ENCODE measurements at regions not wholly inside any gene's neighbourhood (a gene's known extent, or its start where the extent isn't known, plus 50 kb on each side); places are given as distances from the start of the nearest gene placed in this dataset.

GRCh38 chr13:64723724-64724123 is 2506.4 kb downstream of the PCDH9 start:
- H3K4me3 ChIP-seq (ENCODE audit: low read depth, low read length), result no peak overlapping the region
- FAIRE-seq (peak; percentile 58), DNase-seq (ENCODE audit: low read depth) (peak; percentile 90)

GRCh38 chr13:64718116-64718515 is 2512.0 kb downstream of the PCDH9 start:
- H3K4me3 ChIP-seq (ENCODE audit: low read depth, low read length), result no peak overlapping the region
- DNase-seq (ENCODE audit: low read depth) (no peak), FAIRE-seq (no peak)
- no peaks in the 10 kb centered on the region for H3K36me3 ChIP-seq (ENCODE audit: control insufficient read depth, insufficient read depth, low read length)
- TF ChIP-seq, protein P1, sequence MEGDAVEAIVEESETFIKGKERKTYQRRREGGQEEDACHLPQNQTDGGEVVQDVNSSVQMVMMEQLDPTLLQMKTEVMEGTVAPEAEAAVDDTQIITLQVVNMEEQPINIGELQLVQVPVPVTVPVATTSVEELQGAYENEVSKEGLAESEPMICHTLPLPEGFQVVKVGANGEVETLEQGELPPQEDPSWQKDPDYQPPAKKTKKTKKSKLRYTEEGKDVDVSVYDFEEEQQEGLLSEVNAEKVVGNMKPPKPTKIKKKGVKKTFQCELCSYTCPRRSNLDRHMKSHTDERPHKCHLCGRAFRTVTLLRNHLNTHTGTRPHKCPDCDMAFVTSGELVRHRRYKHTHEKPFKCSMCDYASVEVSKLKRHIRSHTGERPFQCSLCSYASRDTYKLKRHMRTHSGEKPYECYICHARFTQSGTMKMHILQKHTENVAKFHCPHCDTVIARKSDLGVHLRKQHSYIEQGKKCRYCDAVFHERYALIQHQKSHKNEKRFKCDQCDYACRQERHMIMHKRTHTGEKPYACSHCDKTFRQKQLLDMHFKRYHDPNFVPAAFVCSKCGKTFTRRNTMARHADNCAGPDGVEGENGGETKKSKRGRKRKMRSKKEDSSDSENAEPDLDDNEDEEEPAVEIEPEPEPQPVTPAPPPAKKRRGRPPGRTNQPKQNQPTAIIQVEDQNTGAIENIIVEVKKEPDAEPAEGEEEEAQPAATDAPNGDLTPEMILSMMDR (IDR thresholded peaks at IDR 0.05; ENCODE audit: insufficient read depth, low read length, severe bottlenecking), result no peak
- no peaks in the 10 kb centered on the region for H3K27me3 ChIP-seq (ENCODE audit: control insufficient read depth, insufficient read depth, low read length)

More at GRCh38 chr13:64723724-64724123, 2506.4 kb downstream of the PCDH9 start:
- H3K27me3 ChIP-seq (ENCODE audit: control insufficient read depth, insufficient read depth, low read length), result no peaks in the 10 kb centered on the region
- no peaks in the 10 kb centered on the region for H3K36me3 ChIP-seq (ENCODE audit: control insufficient read depth, insufficient read depth, low read length)
- TF ChIP-seq, protein P1 (IDR thresholded peaks at IDR 0.05; ENCODE audit: insufficient read depth, low read length, severe bottlenecking), result no peak

- no peak overlapping the region for H3K4me3 ChIP-seq (ENCODE audit: low read depth, low read length)
- TF ChIP-seq, protein P1 (IDR thresholded peaks at IDR 0.05; ENCODE audit: insufficient read depth, low read length, severe bottlenecking), result no peak
- no peaks in the 10 kb centered on the region for H3K27me3 ChIP-seq (ENCODE audit: control insufficient read depth, insufficient read depth, low read length)
- H3K36me3 ChIP-seq (ENCODE audit: control insufficient read depth, insufficient read depth, low read length), result no peaks in the 10 kb centered on the region
- no peak for FAIRE-seq
- DNase-seq (ENCODE audit: low read depth), result no peak
These were observed 2513.2 kb downstream of the PCDH9 start for GRCh38 chr13:64716936-64717335.

DNA sequence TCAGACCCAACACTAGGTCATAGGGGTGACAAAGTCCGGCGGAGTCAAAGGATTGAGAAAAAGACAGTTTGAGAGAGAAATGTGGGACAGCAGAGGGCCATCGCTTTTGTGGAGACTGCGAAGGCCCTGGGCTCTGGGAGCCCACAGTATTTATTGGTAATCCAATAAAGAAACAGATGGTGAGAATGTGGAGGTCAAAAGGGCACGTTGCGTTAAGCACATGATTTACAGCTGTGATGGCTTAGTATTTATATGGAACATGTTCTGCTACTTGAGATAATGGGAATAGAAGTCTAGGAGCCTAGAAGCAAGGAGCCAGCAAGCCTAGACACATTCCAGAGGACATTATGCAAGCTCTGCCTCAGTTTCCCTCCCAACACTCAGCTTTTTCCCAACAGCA is 2521.1 kb downstream of the PCDH9 start:
- Histone ChIP-seq H3K4me3 (ENCODE audit: low read depth, low read length) (no peak overlapping the region), H3K27me3 (ENCODE audit: control insufficient read depth, insufficient read depth, low read length) (no peaks in the 10 kb centered on the region), H3K36me3 (ENCODE audit: control insufficient read depth, insufficient read depth, low read length) (no peaks in the 10 kb centered on the region)
- TF ChIP-seq, protein P1 (IDR thresholded peaks at IDR 0.05; ENCODE audit: insufficient read depth, low read length, severe bottlenecking), result no peak
- no peak for FAIRE-seq
- DNase-seq (ENCODE audit: low read depth), result no peak

- H3K4me3 ChIP-seq (ENCODE audit: low read depth, low read length), result no peak overlapping the region
- TF ChIP-seq, protein P1 (IDR thresholded peaks at IDR 0.05; ENCODE audit: insufficient read depth, low read length, severe bottlenecking), result no peak
- H3K27me3 ChIP-seq (ENCODE audit: control insufficient read depth, insufficient read depth, low read length), result no peaks in the 10 kb centered on the region
- no peak for FAIRE-seq
- peak; percentile 8 for DNase-seq (ENCODE audit: low read depth)
- H3K36me3 ChIP-seq (ENCODE audit: control insufficient read depth, insufficient read depth, low read length), result no peaks in the 10 kb centered on the region
These were observed 2526.0 kb downstream of the PCDH9 start for GRCh38 chr13:64704121-64704649.

- TF ChIP-seq, protein P1 (IDR thresholded peaks at IDR 0.05; ENCODE audit: insufficient read depth, low read length, severe bottlenecking), result no peak
- Histone ChIP-seq H3K36me3 (ENCODE audit: control insufficient read depth, insufficient read depth, low read length) (no peaks in the 10 kb centered on the region), H3K27me3 (ENCODE audit: control insufficient read depth, insufficient read depth, low read length) (no peaks in the 10 kb centered on the region), H3K4me3 (ENCODE audit: low read depth, low read length) (no peak overlapping the region)
- DNase-seq (ENCODE audit: low read depth) (no peak), FAIRE-seq (no peak)
These were observed 2532.9 kb downstream of the PCDH9 start for GRCh38 chr13:64697226-64697625.
